GM18499 (cell line): ENCODE measurements at regions not wholly inside any gene's neighbourhood (a gene's known extent, or its start where the extent isn't known, plus 50 kb on each side); places are given as distances from the start of the nearest gene placed in this dataset.
"Not testable (repeated sequence)": the region's sequence is repeated elsewhere in the genome, so short reads cannot be mapped to it uniquely, and the experiment has no call there.

Experiments
- ATAC-seq: cut with Tn5 transposase; IDR thresholded peaks from one replicate; pipeline ENCODE4 v1.9.1; 2021; ENCODE audit warnings: moderate number of reproducible peaks; ENCODE audit not compliant: insufficient read depth, unreplicated experiment

- ATAC-seq: no peak
Observed at GRCh38 chr6:100322886-100323285, 141.8 kb downstream of the SIM1 start.

GRCh38 chr6:100320686-100321085, 144.0 kb downstream of the SIM1 start:
- ATAC-seq: no peak

- ATAC-seq: no peak
Observed at GRCh38 chr6:100317031-100317430, 147.7 kb downstream of the SIM1 start.

GRCh38 chr6:100314186-100314585, 150.5 kb downstream of the SIM1 start:
- ATAC-seq: no peak

- no peak for ATAC-seq
Observed at GRCh38 chr6:100311707-100312251, 152.9 kb downstream of the SIM1 start.

- ATAC-seq: no peak
Observed at GRCh38 chr6:100309174-100309573, 155.5 kb downstream of the SIM1 start.

- no peak for ATAC-seq
Observed at GRCh38 chr6:100307561-100307960, 157.2 kb downstream of the SIM1 start.

GRCh38 chr6:100305209-100305869, 159.4 kb downstream of the SIM1 start:
- no peak for ATAC-seq

GRCh38 chr6:100304575-100304974, 160.1 kb downstream of the SIM1 start:
- no peak for ATAC-seq

GRCh38 chr6:100301731-100302130, 163.0 kb downstream of the SIM1 start:
- no peak for ATAC-seq

GRCh38 chr6:100300221-100300736, 164.4 kb downstream of the SIM1 start:
- no peak for ATAC-seq

- ATAC-seq: no peak
Observed at GRCh38 chr6:100296810-100297544, 167.7 kb downstream of the SIM1 start.

- not testable (repeated sequence) for ATAC-seq
Observed at GRCh38 chr6:100295172-100295571, 169.5 kb downstream of the SIM1 start.

GRCh38 chr6:100289285-100289684, 175.4 kb downstream of the SIM1 start:
- ATAC-seq: no peak

- no peak for ATAC-seq
Observed at GRCh38 chr6:100288311-100288710, 176.4 kb downstream of the SIM1 start.

- ATAC-seq: no peak
Observed at GRCh38 chr6:100283285-100283684, 181.4 kb downstream of the SIM1 start.

GRCh38 chr6:100281471-100281901, 183.2 kb downstream of the SIM1 start:
- no peak for ATAC-seq

- ATAC-seq: no peak
Observed at GRCh38 chr6:100276311-100277057, 188.2 kb downstream of the SIM1 start.

- ATAC-seq: no peak
Observed at GRCh38 chr6:100274147-100274546, 190.6 kb downstream of the SIM1 start.

GRCh38 chr6:100271625-100272024, 193.1 kb downstream of the SIM1 start:
- no peak for ATAC-seq

- no peak for ATAC-seq
Observed at GRCh38 chr6:100271202-100271601, 193.5 kb downstream of the SIM1 start.
